Stomach (tissue), 8 donors: ENCODE measurements at regions not wholly inside any gene's neighbourhood (a gene's known extent, or its start where the extent isn't known, plus 50 kb on each side); places are given as distances from the start of the nearest gene placed in this dataset.

Experiments
- DNase-seq, 2 donors: peaks; one replicate each; pipeline versions ENCODE4 v3.0.0 to v3.0.0-alpha.2; 2013 to 2019
- H3K27ac ChIP-seq, 5 donors: fragments of 200-600 bp in 4 of 5; sonication (generic) in 4 of 5; one replicate each; pipeline ENCODE4 v1.5.1; 2013 to 2019; ENCODE audit warnings: mild to moderate bottlenecking in 1 of 5, moderate library complexity in 1 of 5
- H3K27me3 ChIP-seq, 3 donors: fragments of 200-600 bp; sonication (generic); one replicate each; pipeline ENCODE4 v1.5.1; 2017 to 2019; ENCODE audit warnings: mixed run types in 1 of 3
- H3K36me3 ChIP-seq, 4 donors: fragments of 200-600 bp; sonication (generic); 1 replicate in 3 of 4; 2 replicates in 1 of 4; pipeline ENCODE4 v1.5.1; 2016 to 2019
- H3K4me1 ChIP-seq, 4 donors: fragments of 200-600 bp; sonication (generic); one replicate each; pipeline ENCODE4 v1.5.1; 2016 to 2019
- H3K4me3 ChIP-seq, 4 donors: fragments of 200-600 bp; sonication (generic) in 3 of 4; one replicate each; pipeline ENCODE4 v1.5.1; 2016 to 2019; ENCODE audit warnings: mild to moderate bottlenecking in 1 of 4
- H3K9me3 ChIP-seq, 4 donors: fragments of 200-600 bp; sonication (generic); one replicate each; pipeline ENCODE4 v1.5.1; 2016 to 2019
- EP300 ChIP-seq: sonication (generic); formaldehyde crosslinking; IDR thresholded peaks from one replicate; pipeline ENCODE4 v1.6.1; 2017; ENCODE audit warnings: antibody characterized with exemption
- POLR2A ChIP-seq, 4 donors: fragments of 450-650 bp; IDR thresholded peaks; one replicate each; pipeline ENCODE4 v1.6.1; 2016; ENCODE audit warnings: antibody characterized with exemption in 4 of 4, control low read depth in 2 of 4, mild to moderate bottlenecking in 1 of 4, moderate library complexity in 1 of 4
- POLR2AphosphoS5 ChIP-seq, 3 donors: sonication (generic); formaldehyde crosslinking; IDR thresholded peaks; one replicate each; pipeline ENCODE4 v1.6.1; 2016; ENCODE audit warnings: antibody characterized with exemption in 3 of 3
- WGBS, 5 donors: extraction: QIAGEN DNeasy Blood & Tissue Kit in 3 of 5; methylation state at CpG; one replicate each; pipeline versions ENCODE4 v1.1.5 to v1.1.7; 2013 to 2018; 5-methylcytosine and 5-hydroxymethylcytosine counted together
- intact Hi-C: fragments of 100-400 bp; cut with DNase I; formaldehyde crosslinking; loops from one replicate; pipeline ENCODE4 v1.15.1; 2023; ENCODE audit warnings: low total_unique reads
- TF ChIP-seq, protein P1 (sequence below), 7 experiments: fragments of 450-650 bp in 4 of 7; fragments of 200-600 bp in 3 of 7; sonication (generic) in 3 of 7; IDR thresholded peaks; one replicate each; pipeline ENCODE4 v1.5.1; 2016 to 2019; ENCODE audit warnings: antibody characterized with exemption in 7 of 7, control low read depth in 2 of 7, mild to moderate bottlenecking in 1 of 7
- donor health status: healthy with polysubstance abuse.
- donor health status: Bipolar disorder and iron deficiency.
- donor health status: healthy.

DNA sequence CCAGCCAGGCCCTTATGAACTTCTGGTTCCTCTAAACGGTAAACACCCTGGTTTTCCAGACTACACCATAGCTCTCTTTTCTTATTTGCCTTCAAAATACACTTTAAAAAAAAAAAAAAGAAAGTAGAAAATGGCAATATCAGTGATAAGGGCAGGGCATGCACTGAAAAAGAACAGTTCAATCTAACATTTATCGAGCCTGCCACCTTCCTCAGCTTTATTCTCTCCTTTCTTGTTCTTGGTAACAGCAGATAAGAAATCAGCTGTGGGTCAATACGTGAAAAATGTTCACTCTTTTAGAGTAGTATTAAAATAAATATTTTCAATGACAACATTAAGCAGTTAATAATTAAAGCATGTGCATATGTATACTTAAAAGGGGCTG, 83.1 kb upstream of the ZNF648 start:
- 13 to 29% (median 17%) methylated on average over 3 of the region's 3 CpGs for WGBS, 5 donors
- intact Hi-C loops: no loop called here
- H3K4me1 ChIP-seq: peaks cover 40 to 63% (median 57%) of the 10 kb centered on the region in 4 donors

DNA sequence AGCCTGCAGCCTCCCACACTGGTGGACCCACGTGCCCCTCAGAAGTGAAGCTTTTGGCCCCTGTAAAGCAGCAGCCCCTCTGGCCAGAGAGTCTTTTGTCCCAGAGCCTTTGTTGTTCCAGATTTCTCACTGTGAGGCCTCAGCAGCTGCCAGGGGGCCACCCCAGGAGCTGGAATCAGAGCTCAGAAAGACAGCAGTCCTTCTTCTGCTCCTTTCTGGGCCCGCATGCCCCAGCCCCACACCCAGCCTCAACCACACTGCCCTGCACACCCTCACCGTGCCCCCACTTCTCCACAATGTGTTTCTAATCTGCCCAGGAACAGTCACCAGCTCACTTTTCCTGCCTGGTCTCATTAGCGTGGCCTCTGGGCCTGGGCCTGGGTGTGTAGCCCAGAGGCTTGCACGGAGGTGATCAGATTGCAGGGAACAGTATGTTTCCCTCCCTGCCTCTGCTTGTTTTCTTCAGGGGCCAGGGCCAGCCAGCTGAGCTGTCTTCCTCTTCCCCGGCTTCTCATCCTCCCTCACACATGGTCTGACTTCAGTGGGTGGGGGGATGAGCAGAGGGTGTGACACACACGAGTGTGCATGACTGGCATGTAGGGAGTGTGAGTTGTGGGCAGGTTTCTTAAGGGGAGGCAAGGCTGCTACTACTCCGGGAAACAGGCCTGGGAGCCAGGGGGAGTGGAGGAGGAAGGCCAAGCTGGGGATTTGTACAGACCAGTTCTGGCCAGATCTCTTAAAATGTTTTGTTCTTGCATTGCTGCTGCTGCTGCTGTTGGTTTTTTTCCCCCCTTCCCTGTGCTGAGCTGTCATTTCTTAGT, 82.5 kb upstream of the ZNF648 start:
- Histone ChIP-seq H3K4me3 (peak overlapping the region in 1 of 4 donors; percentile 10), H3K27me3 (no peaks in the 10 kb centered on the region), H3K9me3 (no peaks in the 10 kb centered on the region), H3K4me1 (peaks cover 40 to 63% (median 57%) of the 10 kb centered on the region in 4 donors), H3K36me3 (no peaks in the 10 kb centered on the region), H3K27ac (peak overlapping the region; percentile 83 to 99 (median 97))
- DNase-seq: peak; percentile 82 to 92
- WGBS, 5 donors: 8 to 19% (median 14%) methylated on average over 8 of the region's 8 CpGs
- TF ChIP-seq POLR2AphosphoS5 (IDR thresholded peaks at IDR 0.05) (peak; percentile 80 to 90 (median 86)), EP300 (peak; percentile 79), POLR2A (IDR thresholded peaks at IDR 0.05) (no peak)
- TF ChIP-seq, protein P1, sequence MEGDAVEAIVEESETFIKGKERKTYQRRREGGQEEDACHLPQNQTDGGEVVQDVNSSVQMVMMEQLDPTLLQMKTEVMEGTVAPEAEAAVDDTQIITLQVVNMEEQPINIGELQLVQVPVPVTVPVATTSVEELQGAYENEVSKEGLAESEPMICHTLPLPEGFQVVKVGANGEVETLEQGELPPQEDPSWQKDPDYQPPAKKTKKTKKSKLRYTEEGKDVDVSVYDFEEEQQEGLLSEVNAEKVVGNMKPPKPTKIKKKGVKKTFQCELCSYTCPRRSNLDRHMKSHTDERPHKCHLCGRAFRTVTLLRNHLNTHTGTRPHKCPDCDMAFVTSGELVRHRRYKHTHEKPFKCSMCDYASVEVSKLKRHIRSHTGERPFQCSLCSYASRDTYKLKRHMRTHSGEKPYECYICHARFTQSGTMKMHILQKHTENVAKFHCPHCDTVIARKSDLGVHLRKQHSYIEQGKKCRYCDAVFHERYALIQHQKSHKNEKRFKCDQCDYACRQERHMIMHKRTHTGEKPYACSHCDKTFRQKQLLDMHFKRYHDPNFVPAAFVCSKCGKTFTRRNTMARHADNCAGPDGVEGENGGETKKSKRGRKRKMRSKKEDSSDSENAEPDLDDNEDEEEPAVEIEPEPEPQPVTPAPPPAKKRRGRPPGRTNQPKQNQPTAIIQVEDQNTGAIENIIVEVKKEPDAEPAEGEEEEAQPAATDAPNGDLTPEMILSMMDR (IDR thresholded peaks at IDR 0.05): peak in 1 of 7 experiments; percentile 12
- intact Hi-C loops: no loop called here

More for the DNA sequence above, 83.1 kb upstream of the ZNF648 start:
- no peak for DNase-seq
- Histone ChIP-seq H3K27ac (peak overlapping the region; percentile 96 to 99 (median 97)), H3K4me3 (no peak overlapping the region), H3K27me3 (no peaks in the 10 kb centered on the region), H3K9me3 (no peaks in the 10 kb centered on the region), H3K36me3 (no peaks in the 10 kb centered on the region)
- TF ChIP-seq EP300 (no peak), POLR2AphosphoS5 (IDR thresholded peaks at IDR 0.05) (no peak), POLR2A (IDR thresholded peaks at IDR 0.05) (no peak)
- TF ChIP-seq, protein P1 (IDR thresholded peaks at IDR 0.05): no peak

DNA sequence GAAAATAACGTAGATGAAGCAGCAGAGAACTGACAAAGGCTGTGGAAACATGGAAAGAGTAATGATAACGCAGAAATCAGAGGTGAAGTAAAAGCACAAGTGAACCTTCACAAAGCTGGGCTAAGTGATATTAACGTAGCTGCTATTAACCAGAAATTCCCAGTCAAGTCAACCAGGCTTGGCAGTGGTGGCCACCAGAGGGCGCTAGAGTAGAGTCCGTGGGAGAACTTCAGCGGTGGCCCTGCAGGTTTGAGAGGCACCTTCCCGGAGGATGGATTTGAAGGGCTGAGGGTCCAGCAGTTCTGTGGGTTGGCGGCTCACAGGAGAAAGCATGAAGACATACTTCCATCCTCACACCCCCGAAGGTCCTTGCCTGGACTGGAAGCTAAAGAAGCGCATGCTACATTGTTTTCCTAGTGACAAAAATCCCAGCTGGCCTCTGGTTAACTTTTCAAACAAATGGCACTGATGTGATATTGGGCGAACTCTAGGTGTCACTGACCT, 81.7 kb upstream of the ZNF648 start:
- H3K9me3 ChIP-seq: no peaks in the 10 kb centered on the region
- WGBS, 5 donors: 6 to 14% (median 7%) methylated on average over 11 of the region's 11 CpGs
- peak; percentile 42 to 80 (median 45) for TF ChIP-seq POLR2AphosphoS5 (IDR thresholded peaks at IDR 0.05)
- TF ChIP-seq, protein P1 (IDR thresholded peaks at IDR 0.05): peak in 6 of 7 experiments; percentile 94 to 98 (median 95)
- TF ChIP-seq POLR2A (IDR thresholded peaks at IDR 0.05): no peak
- no peak for TF ChIP-seq EP300
- no peaks in the 10 kb centered on the region for H3K27me3 ChIP-seq
- H3K4me3 ChIP-seq: peak overlapping the region in 1 of 4 donors; percentile 10
- intact Hi-C loops: no loop called here
- no peaks in the 10 kb centered on the region for H3K36me3 ChIP-seq
- H3K4me1 ChIP-seq: peaks cover 40 to 63% (median 57%) of the 10 kb centered on the region in 4 donors
- peak; percentile 96 for DNase-seq
- H3K27ac ChIP-seq: peak overlapping the region; percentile 83 to 99 (median 97)

DNA sequence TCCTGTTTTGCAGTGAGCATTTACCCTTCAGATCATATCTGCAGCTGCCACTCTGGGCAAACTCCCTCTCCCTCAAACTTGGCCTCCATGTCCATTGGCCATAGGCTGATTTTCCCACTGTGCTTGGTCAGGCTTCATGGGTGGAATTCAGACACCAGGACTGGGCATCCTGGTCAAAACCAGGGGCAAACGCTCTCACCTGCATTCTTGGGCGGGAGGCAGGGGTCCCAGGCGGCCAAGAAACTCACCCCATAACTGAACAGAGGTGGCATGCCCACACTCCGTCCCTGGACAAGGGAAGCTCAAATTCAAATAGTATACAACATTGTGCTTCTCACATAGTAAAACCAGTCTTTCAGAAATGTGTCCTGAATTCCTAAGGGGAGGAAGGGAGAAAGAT, 81.1 kb upstream of the ZNF648 start:
- no peak overlapping the region for H3K4me3 ChIP-seq
- no peaks in the 10 kb centered on the region for H3K9me3 ChIP-seq
- TF ChIP-seq EP300 (no peak), POLR2AphosphoS5 (IDR thresholded peaks at IDR 0.05) (no peak), POLR2A (IDR thresholded peaks at IDR 0.05) (no peak)
- TF ChIP-seq, protein P1 (IDR thresholded peaks at IDR 0.05): no peak
- 73 to 83% (median 75%) methylated on average over 4 of the region's 4 CpGs for WGBS, 5 donors
- intact Hi-C loops: no loop called here
- H3K4me1 ChIP-seq: peaks cover 44 to 62% (median 55%) of the 10 kb centered on the region in 4 donors
- peak overlapping the region; percentile 72 to 99 (median 97) for H3K27ac ChIP-seq
- H3K27me3 ChIP-seq: no peaks in the 10 kb centered on the region
- H3K36me3 ChIP-seq: no peaks in the 10 kb centered on the region
- no peak for DNase-seq
